ENCODE measurements at regions not wholly inside any gene's neighbourhood (a gene's known extent, or its start where the extent isn't known, plus 50 kb on each side); places are given as distances from the start of the nearest gene placed in this dataset.

GRCh38 chr2:136288249-136288648 is 170.3 kb upstream of the CXCR4 start:
- no peak for TF ChIP-seq POLR2A (IDR thresholded peaks at IDR 0.05)
- TF ChIP-seq CTCF (IDR thresholded peaks at IDR 0.05) = no peak

Measured in tibial nerve (tissue), 3 donors.